Keratinocyte (primary cell): ENCODE measurements at regions not wholly inside any gene's neighbourhood (a gene's known extent, or its start where the extent isn't known, plus 50 kb on each side); places are given as distances from the start of the nearest gene placed in this dataset.

ENCODE experiments used
- DNase-seq: peaks from one replicate; pipeline ENCODE4 v3.0.0-alpha.2; 2011; ENCODE audit warnings: low read depth, missing footprints, low spot score
- FAIRE-seq: peaks from 2 replicates; lab custom pipeline; 2011; peaks lifted over from hg19 to GRCh38; lab: Jason Lieb, UNC
- H2AFZ ChIP-seq: 2 replicates; pipeline ENCODE4 v1.6.0; 2012; ENCODE audit warnings: low read length, control low read depth, inconsistent platforms; ENCODE audit not compliant: control insufficient read depth
- H3K27ac ChIP-seq: 2 replicates; pipeline ENCODE4 v1.5.1; 2011; ENCODE audit warnings: low read length; ENCODE audit not compliant: control insufficient read depth, insufficient read depth
- H3K27me3 ChIP-seq: 3 replicates; pipeline ENCODE4 v1.6.0; 2011; ENCODE audit warnings: low read length; ENCODE audit not compliant: control insufficient read depth, insufficient read depth; ENCODE audit errors: extremely low read depth
- H3K36me3 ChIP-seq, 2 experiments: 2 replicates in 1 of 2; 3 replicates in 1 of 2; pipeline ENCODE4 v1.5.1; 2011; ENCODE audit warnings: low read length in 2 of 2, mild to moderate bottlenecking in 1 of 2; ENCODE audit not compliant: control insufficient read depth in 2 of 2, insufficient read depth in 2 of 2; ENCODE audit errors: extremely low read depth in 1 of 2
- H3K4me1 ChIP-seq: 3 replicates; pipeline ENCODE4 v1.5.1; 2011; ENCODE audit warnings: low read length; ENCODE audit not compliant: control insufficient read depth, insufficient read depth; ENCODE audit errors: extremely low read depth
- H3K4me2 ChIP-seq: 3 replicates; pipeline ENCODE4 v1.6.0; 2011; ENCODE audit warnings: low read depth, low read length; ENCODE audit not compliant: control insufficient read depth, insufficient read depth; ENCODE audit errors: extremely low read depth
- H3K4me3 ChIP-seq, 3 experiments: fragments of 200-600 bp in 1 of 3; sonication (generic) in 1 of 3; 2 replicates in 2 of 3; 3 replicates in 1 of 3; pipeline ENCODE4 v1.5.1; 2011 to 2016; ENCODE audit warnings: low read length in 3 of 3, mild to moderate bottlenecking in 3 of 3, control low read depth in 2 of 3, inconsistent platforms in 1 of 3, low read depth in 1 of 3, mixed read lengths in 1 of 3, mixed run types in 1 of 3, moderate library complexity in 1 of 3; ENCODE audit not compliant: control insufficient read depth in 2 of 3, insufficient read depth in 2 of 3; ENCODE audit errors: extremely low read depth in 1 of 3
- H3K79me2 ChIP-seq: 2 replicates; pipeline ENCODE4 v1.6.0; 2012; ENCODE audit warnings: low read length; ENCODE audit not compliant: control insufficient read depth, insufficient read depth
- H3K9ac ChIP-seq: 3 replicates; pipeline ENCODE4 v1.6.0; 2011; ENCODE audit warnings: low read length; ENCODE audit not compliant: control insufficient read depth, insufficient read depth; ENCODE audit errors: extremely low read depth
- H3K9me1 ChIP-seq: 3 replicates; pipeline ENCODE4 v1.6.0; 2011; ENCODE audit warnings: low read length; ENCODE audit not compliant: control insufficient read depth, insufficient read depth; ENCODE audit errors: extremely low read depth
- H3K9me3 ChIP-seq: 2 replicates; pipeline ENCODE4 v1.5.1; 2012; ENCODE audit warnings: low read depth, low read length; ENCODE audit not compliant: control insufficient read depth
- H4K20me1 ChIP-seq: 3 replicates; pipeline ENCODE4 v1.6.0; 2011; ENCODE audit warnings: low read length; ENCODE audit not compliant: control insufficient read depth, insufficient read depth; ENCODE audit errors: extremely low read depth
- EZH2 ChIP-seq: IDR thresholded peaks from one replicate; pipeline ENCODE4 v1.6.1; 2012; ENCODE audit warnings: inconsistent platforms, mild to moderate bottlenecking, low read length, moderate library complexity
- dilution Hi-C: fragments of 300-500 bp; cut with MboI; formaldehyde crosslinking; loops from one replicate; pipeline ENCODE4 v1.7.0; 2020; ENCODE audit warnings: low sequenced_read_pairs; ENCODE audit not compliant: extremely low pct_ligation_motif_present
- TF ChIP-seq, protein P1 (sequence below), 3 experiments: IDR thresholded peaks in 1 of 3; conservative IDR thresholded peaks in 1 of 3; optimal IDR thresholded peaks in 1 of 3; 2 replicates in 2 of 3; 3 replicates in 1 of 3; pipeline versions ENCODE3 to v1.5.1; 2011; ENCODE audit warnings: low read length in 3 of 3, mild to moderate bottlenecking in 3 of 3, moderate library complexity in 2 of 3, control low read depth in 1 of 3, inconsistent platforms in 1 of 3; ENCODE audit not compliant: insufficient read depth in 2 of 3; ENCODE audit errors: extremely low read depth in 1 of 3

GRCh38 chr13:37294472-37294871, 189.0 kb upstream of the CSNK1A1L start:
- Histone ChIP-seq H3K27me3 (no peaks in the 10 kb centered on the region), H3K9me1 (no peaks in the 10 kb centered on the region), H4K20me1 (no peaks in the 10 kb centered on the region), H3K79me2 (no peaks in the 10 kb centered on the region), H3K4me3 (no peak overlapping the region), H3K4me2 (no peak overlapping the region), H3K36me3 (no peaks in the 10 kb centered on the region), H3K4me1 (peaks cover 7% of the 10 kb centered on the region), H3K27ac (no peak overlapping the region), H3K9ac (no peak overlapping the region), H3K9me3 (no peaks in the 10 kb centered on the region), H2AFZ (no peak overlapping the region)
- FAIRE-seq (no peak), DNase-seq (no peak)
- dilution Hi-C loops: no loop called here
- no peak for TF ChIP-seq EZH2
- TF ChIP-seq, protein P1, sequence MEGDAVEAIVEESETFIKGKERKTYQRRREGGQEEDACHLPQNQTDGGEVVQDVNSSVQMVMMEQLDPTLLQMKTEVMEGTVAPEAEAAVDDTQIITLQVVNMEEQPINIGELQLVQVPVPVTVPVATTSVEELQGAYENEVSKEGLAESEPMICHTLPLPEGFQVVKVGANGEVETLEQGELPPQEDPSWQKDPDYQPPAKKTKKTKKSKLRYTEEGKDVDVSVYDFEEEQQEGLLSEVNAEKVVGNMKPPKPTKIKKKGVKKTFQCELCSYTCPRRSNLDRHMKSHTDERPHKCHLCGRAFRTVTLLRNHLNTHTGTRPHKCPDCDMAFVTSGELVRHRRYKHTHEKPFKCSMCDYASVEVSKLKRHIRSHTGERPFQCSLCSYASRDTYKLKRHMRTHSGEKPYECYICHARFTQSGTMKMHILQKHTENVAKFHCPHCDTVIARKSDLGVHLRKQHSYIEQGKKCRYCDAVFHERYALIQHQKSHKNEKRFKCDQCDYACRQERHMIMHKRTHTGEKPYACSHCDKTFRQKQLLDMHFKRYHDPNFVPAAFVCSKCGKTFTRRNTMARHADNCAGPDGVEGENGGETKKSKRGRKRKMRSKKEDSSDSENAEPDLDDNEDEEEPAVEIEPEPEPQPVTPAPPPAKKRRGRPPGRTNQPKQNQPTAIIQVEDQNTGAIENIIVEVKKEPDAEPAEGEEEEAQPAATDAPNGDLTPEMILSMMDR (optimal IDR thresholded peaks at IDR 0.05 in 1 of 3, IDR thresholded peaks at IDR 0.05 in 1 of 3, conservative IDR thresholded peaks at IDR 0.05 in 1 of 3; ENCODE audit: extremely low read depth in 1 of 3, insufficient read depth in 2 of 3, low read length in 3 of 3): no peak

DNA sequence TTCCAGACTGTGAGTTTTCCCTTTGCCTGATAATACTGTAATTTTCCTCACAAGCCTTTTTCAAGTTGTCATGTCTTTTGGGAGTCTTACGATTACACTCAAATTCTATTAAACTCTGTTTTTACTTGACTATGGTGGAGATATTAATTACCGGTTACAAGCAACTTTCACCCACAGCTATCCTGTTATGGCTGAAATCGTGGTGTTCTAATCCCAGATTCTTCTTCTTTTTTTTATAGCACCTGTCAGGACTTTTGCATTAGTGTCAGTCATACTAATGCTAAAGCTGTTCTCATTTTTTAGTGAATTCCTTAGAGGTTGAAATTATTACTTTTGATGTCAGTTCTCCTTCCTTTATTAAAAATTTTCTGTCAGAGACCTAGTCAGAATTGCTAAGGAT, 187.8 kb upstream of the CSNK1A1L start:
- Histone ChIP-seq H3K27ac (no peak overlapping the region), H3K9ac (no peak overlapping the region), H4K20me1 (no peaks in the 10 kb centered on the region), H3K9me3 (no peaks in the 10 kb centered on the region), H3K4me1 (peaks cover 7% of the 10 kb centered on the region), H2AFZ (no peak overlapping the region), H3K4me3 (no peak overlapping the region), H3K9me1 (no peaks in the 10 kb centered on the region), H3K4me2 (no peak overlapping the region), H3K79me2 (no peaks in the 10 kb centered on the region), H3K27me3 (no peaks in the 10 kb centered on the region), H3K36me3 (no peaks in the 10 kb centered on the region)
- no peak for FAIRE-seq
- dilution Hi-C loops: no loop called here
- DNase-seq: no peak
- TF ChIP-seq, protein P1 (optimal IDR thresholded peaks at IDR 0.05 in 1 of 3, IDR thresholded peaks at IDR 0.05 in 1 of 3, conservative IDR thresholded peaks at IDR 0.05 in 1 of 3; ENCODE audit: extremely low read depth in 1 of 3, insufficient read depth in 2 of 3, low read length in 3 of 3): no peak
- no peak for TF ChIP-seq EZH2
